Lower leg skin (tissue), 4 donors: ENCODE measurements at regions not wholly inside any gene's neighbourhood (a gene's known extent, or its start where the extent isn't known, plus 50 kb on each side); places are given as distances from the start of the nearest gene placed in this dataset.

ENCODE experiments used
- DNase-seq, 2 donors: peaks; one replicate each; pipeline ENCODE4 v3.0.0-alpha.2; 2019; ENCODE audit warnings: low spot score in 2 of 2
- H3K4me3 ChIP-seq: fragments of 200-600 bp; sonication (generic); 2 replicates; pipeline ENCODE4 v1.5.1; 2017; ENCODE audit warnings: mild to moderate bottlenecking, low read depth; ENCODE audit not compliant: poor library complexity, severe bottlenecking
- CTCF ChIP-seq, 3 donors: fragments of 450-650 bp; IDR thresholded peaks; one replicate each; pipeline ENCODE4 v1.5.1; 2016; ENCODE audit warnings: antibody characterized with exemption in 3 of 3, mild to moderate bottlenecking in 3 of 3, moderate library complexity in 2 of 3
- POLR2A ChIP-seq, 2 donors: fragments of 450-650 bp; IDR thresholded peaks; one replicate each; pipeline ENCODE4 v1.6.1; 2016 to 2017; ENCODE audit warnings: antibody characterized with exemption in 2 of 2, mild to moderate bottlenecking in 1 of 2, moderate library complexity in 1 of 2
- WGBS, 2 donors: methylation state at CpG; one replicate each; pipeline ENCODE4 v1.1.5; 2018; 5-methylcytosine and 5-hydroxymethylcytosine counted together
- intact Hi-C: fragments of 100-400 bp; cut with DNase I; formaldehyde crosslinking; loops from one replicate; pipeline ENCODE4 v1.15.0; 2023; ENCODE audit warnings: low total_unique reads

GRCh38 chr14:96997269-96997668, 200.1 kb downstream of the VRK1 start:
- TF ChIP-seq CTCF (IDR thresholded peaks at IDR 0.05) (no peak), POLR2A (IDR thresholded peaks at IDR 0.05) (no peak)
- intact Hi-C loops: no loop called here
- no peak overlapping the region for H3K4me3 ChIP-seq
- 70 to 80% methylated on average over 6 of the region's 6 CpGs for WGBS, 2 donors
- DNase-seq: no peak

- intact Hi-C loops: no loop called here
- no peak for DNase-seq
- TF ChIP-seq POLR2A (IDR thresholded peaks at IDR 0.05): no peak
- no peak for TF ChIP-seq CTCF (IDR thresholded peaks at IDR 0.05)
- H3K4me3 ChIP-seq: no peak overlapping the region
- 82 to 83% methylated on average over 5 of the region's 5 CpGs for WGBS, 2 donors
These were observed 200.8 kb downstream of the VRK1 start for GRCh38 chr14:96997996-96998395.

GRCh38 chr14:96999654-97000155, 202.5 kb downstream of the VRK1 start:
- 55 to 82% methylated on average over 1 of the region's 1 CpG for WGBS, 2 donors
- peak in 1 of 2 donors; percentile 68 for DNase-seq
- TF ChIP-seq POLR2A (IDR thresholded peaks at IDR 0.05) (no peak), CTCF (IDR thresholded peaks at IDR 0.05) (no peak)
- intact Hi-C loops: no loop called here
- no peak overlapping the region for H3K4me3 ChIP-seq

- H3K4me3 ChIP-seq: no peak overlapping the region
- DNase-seq: peak in 1 of 2 donors; percentile 2
- 83 to 91% methylated on average over 7 of the region's 7 CpGs for WGBS, 2 donors
- intact Hi-C loops: no loop called here
- TF ChIP-seq CTCF (IDR thresholded peaks at IDR 0.05) (no peak), POLR2A (IDR thresholded peaks at IDR 0.05) (no peak)
These were observed 205.3 kb downstream of the VRK1 start for GRCh38 chr14:97002454-97002853.

GRCh38 chr14:97005934-97006333, 208.8 kb downstream of the VRK1 start:
- intact Hi-C loops: no loop called here
- no peak for TF ChIP-seq CTCF (IDR thresholded peaks at IDR 0.05)
- no peak for TF ChIP-seq POLR2A (IDR thresholded peaks at IDR 0.05)
- 82 to 87% methylated on average over 7 of the region's 7 CpGs for WGBS, 2 donors
- H3K4me3 ChIP-seq: no peak overlapping the region
- no peak for DNase-seq

- no peak for TF ChIP-seq POLR2A (IDR thresholded peaks at IDR 0.05)
- no peak for TF ChIP-seq CTCF (IDR thresholded peaks at IDR 0.05)
- intact Hi-C loops: no loop called here
- WGBS, 2 donors: 56 to 69% methylated on average over 8 of the region's 8 CpGs
- H3K4me3 ChIP-seq: no peak overlapping the region
- DNase-seq: no peak
These were observed 213.4 kb downstream of the VRK1 start for GRCh38 chr14:97010491-97011160.
